ENCODE measurements at regions not wholly inside any gene's neighbourhood (a gene's known extent, or its start where the extent isn't known, plus 50 kb on each side); places are given as distances from the start of the nearest gene placed in this dataset.

GRCh38 chr14:84806181-84806580, 723.8 kb upstream of the FLRT2 start:
- TF ChIP-seq POLR2A (IDR thresholded peaks at IDR 0.05) = no peak
- TF ChIP-seq, protein P1, sequence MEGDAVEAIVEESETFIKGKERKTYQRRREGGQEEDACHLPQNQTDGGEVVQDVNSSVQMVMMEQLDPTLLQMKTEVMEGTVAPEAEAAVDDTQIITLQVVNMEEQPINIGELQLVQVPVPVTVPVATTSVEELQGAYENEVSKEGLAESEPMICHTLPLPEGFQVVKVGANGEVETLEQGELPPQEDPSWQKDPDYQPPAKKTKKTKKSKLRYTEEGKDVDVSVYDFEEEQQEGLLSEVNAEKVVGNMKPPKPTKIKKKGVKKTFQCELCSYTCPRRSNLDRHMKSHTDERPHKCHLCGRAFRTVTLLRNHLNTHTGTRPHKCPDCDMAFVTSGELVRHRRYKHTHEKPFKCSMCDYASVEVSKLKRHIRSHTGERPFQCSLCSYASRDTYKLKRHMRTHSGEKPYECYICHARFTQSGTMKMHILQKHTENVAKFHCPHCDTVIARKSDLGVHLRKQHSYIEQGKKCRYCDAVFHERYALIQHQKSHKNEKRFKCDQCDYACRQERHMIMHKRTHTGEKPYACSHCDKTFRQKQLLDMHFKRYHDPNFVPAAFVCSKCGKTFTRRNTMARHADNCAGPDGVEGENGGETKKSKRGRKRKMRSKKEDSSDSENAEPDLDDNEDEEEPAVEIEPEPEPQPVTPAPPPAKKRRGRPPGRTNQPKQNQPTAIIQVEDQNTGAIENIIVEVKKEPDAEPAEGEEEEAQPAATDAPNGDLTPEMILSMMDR (IDR thresholded peaks at IDR 0.05) = no peak
